ENCODE measurements at regions not wholly inside any gene's neighbourhood (a gene's known extent, or its start where the extent isn't known, plus 50 kb on each side); places are given as distances from the start of the nearest gene placed in this dataset.
A peak's percentile ranks its signal among the peaks of the same experiment; 100 is the strongest.

GRCh38 chr9:23464275-23464674, 361.8 kb downstream of the ELAVL2 start:
- H3K4me1 ChIP-seq (ENCODE audit: insufficient read depth, poor library complexity, severe bottlenecking) = no peaks in the 10 kb centered on the region
- H3K27me3 ChIP-seq (ENCODE audit: insufficient read depth, poor library complexity, severe bottlenecking) = no peaks in the 10 kb centered on the region
- H3K9me3 ChIP-seq (ENCODE audit: severe bottlenecking) = no peaks in the 10 kb centered on the region
- no peak for TF ChIP-seq CTCF (IDR thresholded peaks at IDR 0.05; ENCODE audit: poor library complexity, severe bottlenecking)
- DNase-seq (ENCODE audit: low spot score) = no peak
- no peak overlapping the region for H3K27ac ChIP-seq (ENCODE audit: poor library complexity, severe bottlenecking)
- no peak for ATAC-seq (ENCODE audit: low read depth)
- H3K36me3 ChIP-seq (ENCODE audit: low read depth) = no peaks in the 10 kb centered on the region
- H3K4me3 ChIP-seq (ENCODE audit: severe bottlenecking) = no peak overlapping the region

GRCh38 chr9:23467276-23467675, 358.8 kb downstream of the ELAVL2 start:
- DNase-seq (ENCODE audit: low spot score) = no peak
- Histone ChIP-seq H3K27ac (ENCODE audit: poor library complexity, severe bottlenecking) (no peak overlapping the region), H3K4me3 (ENCODE audit: severe bottlenecking) (no peak overlapping the region), H3K4me1 (ENCODE audit: insufficient read depth, poor library complexity, severe bottlenecking) (no peaks in the 10 kb centered on the region), H3K27me3 (ENCODE audit: insufficient read depth, poor library complexity, severe bottlenecking) (peaks cover 4% of the 10 kb centered on the region), H3K36me3 (ENCODE audit: low read depth) (no peaks in the 10 kb centered on the region), H3K9me3 (ENCODE audit: severe bottlenecking) (no peaks in the 10 kb centered on the region)
- no peak for ATAC-seq (ENCODE audit: low read depth)
- no peak for TF ChIP-seq CTCF (IDR thresholded peaks at IDR 0.05; ENCODE audit: poor library complexity, severe bottlenecking)

DNA sequence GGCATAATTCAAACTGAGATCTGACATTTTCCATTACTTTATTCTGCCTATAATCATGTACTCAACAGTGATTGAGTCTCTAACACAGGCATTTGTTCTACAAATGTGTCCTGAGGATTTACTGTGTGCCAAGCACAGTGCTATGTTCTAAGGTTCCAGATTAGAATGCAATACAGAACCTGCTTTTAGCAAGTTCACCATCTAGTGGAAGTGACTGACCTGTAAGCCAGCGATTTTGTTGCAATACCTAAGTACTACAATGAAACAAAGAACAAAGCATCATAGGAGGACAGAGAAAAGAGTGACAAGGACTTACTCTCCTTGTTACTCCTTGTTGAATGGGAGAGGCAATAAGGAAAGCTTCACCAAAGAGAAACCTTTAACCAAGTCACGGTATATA, 348.1 kb downstream of the ELAVL2 start:
- Histone ChIP-seq H3K9me3 (ENCODE audit: severe bottlenecking) (no peaks in the 10 kb centered on the region), H3K4me3 (ENCODE audit: severe bottlenecking) (no peak overlapping the region), H3K27me3 (ENCODE audit: insufficient read depth, poor library complexity, severe bottlenecking) (no peaks in the 10 kb centered on the region), H3K27ac (ENCODE audit: poor library complexity, severe bottlenecking) (no peak overlapping the region), H3K36me3 (ENCODE audit: low read depth) (no peaks in the 10 kb centered on the region), H3K4me1 (ENCODE audit: insufficient read depth, poor library complexity, severe bottlenecking) (no peaks in the 10 kb centered on the region)
- ATAC-seq (ENCODE audit: low read depth) = no peak
- DNase-seq (ENCODE audit: low spot score) = no peak
- TF ChIP-seq CTCF (IDR thresholded peaks at IDR 0.05; ENCODE audit: poor library complexity, severe bottlenecking) = no peak

GRCh38 chr9:23483566-23483965, 342.5 kb downstream of the ELAVL2 start:
- no peak for TF ChIP-seq CTCF (IDR thresholded peaks at IDR 0.05; ENCODE audit: poor library complexity, severe bottlenecking)
- DNase-seq (ENCODE audit: low spot score) = no peak
- peaks cover 6% of the 10 kb centered on the region for H3K27me3 ChIP-seq (ENCODE audit: insufficient read depth, poor library complexity, severe bottlenecking)
- no peaks in the 10 kb centered on the region for H3K36me3 ChIP-seq (ENCODE audit: low read depth)
- no peaks in the 10 kb centered on the region for H3K4me1 ChIP-seq (ENCODE audit: insufficient read depth, poor library complexity, severe bottlenecking)
- H3K4me3 ChIP-seq (ENCODE audit: severe bottlenecking) = no peak overlapping the region
- no peaks in the 10 kb centered on the region for H3K9me3 ChIP-seq (ENCODE audit: severe bottlenecking)
- no peak overlapping the region for H3K27ac ChIP-seq (ENCODE audit: poor library complexity, severe bottlenecking)
- ATAC-seq (ENCODE audit: low read depth) = no peak

DNA sequence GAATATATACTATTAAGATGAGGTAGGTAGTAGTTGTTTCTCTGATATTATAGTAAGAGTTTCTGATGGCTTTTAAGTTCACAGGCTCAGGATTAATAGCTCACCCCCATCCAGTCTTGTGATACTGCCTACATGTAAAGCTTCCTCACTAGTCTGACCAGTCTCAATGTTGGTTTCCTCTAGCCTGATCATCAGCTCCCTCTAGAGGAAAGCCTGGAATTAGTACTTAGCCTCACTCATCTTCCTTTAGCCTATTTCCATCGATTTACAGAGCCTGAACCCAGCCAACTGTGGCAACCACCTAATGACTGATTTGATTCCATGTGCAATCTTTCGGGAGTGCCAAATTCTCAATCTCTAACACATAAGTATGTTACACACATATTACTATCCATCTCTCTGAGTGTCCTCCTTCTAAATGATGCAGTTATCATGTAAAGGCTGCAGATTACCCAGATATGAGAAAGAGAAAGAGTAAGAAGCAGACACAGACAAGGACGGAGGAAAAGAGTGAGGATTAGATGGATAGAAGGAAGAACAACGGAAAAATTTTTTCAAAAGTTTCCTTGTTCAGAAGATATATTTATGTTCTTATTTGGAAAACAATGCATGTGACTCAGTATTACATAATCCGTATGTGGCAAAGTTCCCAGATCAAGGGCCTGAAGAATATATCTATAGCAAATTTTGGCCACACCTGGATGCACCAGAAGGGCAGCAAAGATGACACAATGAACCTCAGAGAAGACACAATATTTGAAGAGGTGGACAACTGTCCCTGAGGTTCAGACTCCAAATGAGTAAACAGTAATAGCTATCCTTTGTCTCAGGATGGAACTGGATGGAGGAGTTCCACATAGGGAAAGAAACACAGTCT, 333.7 kb downstream of the ELAVL2 start:
- H3K27me3 ChIP-seq (ENCODE audit: insufficient read depth, poor library complexity, severe bottlenecking) = peaks cover 23% of the 10 kb centered on the region

More for the DNA sequence above, 333.7 kb downstream of the ELAVL2 start:
- Histone ChIP-seq H3K9me3 (ENCODE audit: severe bottlenecking) (no peaks in the 10 kb centered on the region), H3K27ac (ENCODE audit: poor library complexity, severe bottlenecking) (no peak overlapping the region), H3K4me1 (ENCODE audit: insufficient read depth, poor library complexity, severe bottlenecking) (peaks cover 8% of the 10 kb centered on the region), H3K36me3 (ENCODE audit: low read depth) (no peaks in the 10 kb centered on the region), H3K4me3 (ENCODE audit: severe bottlenecking) (no peak overlapping the region)
- no peak for DNase-seq (ENCODE audit: low spot score)
- TF ChIP-seq CTCF (IDR thresholded peaks at IDR 0.05; ENCODE audit: poor library complexity, severe bottlenecking) = peak; percentile 77
- ATAC-seq (ENCODE audit: low read depth) = peak; percentile 92

Measured in RWPE2 (cell line).